Hepatocyte (in vitro differentiated cells): ENCODE measurements at regions not wholly inside any gene's neighbourhood (a gene's known extent, or its start where the extent isn't known, plus 50 kb on each side); places are given as distances from the start of the nearest gene placed in this dataset.

Experiments
- DNase-seq: peaks from one replicate; pipeline ENCODE4 v3.0.0-alpha.2; 2016; ENCODE audit warnings: low spot score
- H2AFZ ChIP-seq: fragments of 200-600 bp; sonication (generic); 2 replicates; pipeline ENCODE4 v1.6.0; 2016; ENCODE audit warnings: antibody characterized with exemption, mild to moderate bottlenecking
- H3K27ac ChIP-seq: fragments of 200-600 bp; sonication (generic); 2 replicates; pipeline ENCODE4 v1.5.1; 2016; ENCODE audit warnings: mild to moderate bottlenecking
- H3K27me3 ChIP-seq: fragments of 200-600 bp; sonication (generic); 2 replicates; pipeline ENCODE4 v1.6.1; 2016
- H3K36me3 ChIP-seq: fragments of 200-600 bp; sonication (generic); replicated peaks from 2 replicates; pipeline ENCODE4 v1.5.1; 2016; ENCODE audit warnings: low read depth; ENCODE audit not compliant: insufficient read depth
- H3K4me1 ChIP-seq: fragments of 200-600 bp; sonication (generic); 2 replicates; pipeline ENCODE4 v1.5.1; 2016; ENCODE audit warnings: mild to moderate bottlenecking, moderate library complexity; ENCODE audit not compliant: insufficient read depth
- H3K4me2 ChIP-seq: fragments of 200-600 bp; sonication (generic); 2 replicates; pipeline ENCODE4 v1.6.0; 2016
- H3K4me3 ChIP-seq: fragments of 200-600 bp; sonication (generic); 2 replicates; pipeline ENCODE4 v1.5.1; 2016; ENCODE audit warnings: mild to moderate bottlenecking
- H3K79me2 ChIP-seq: fragments of 200-600 bp; sonication (generic); 2 replicates; pipeline ENCODE4 v1.6.0; 2017; ENCODE audit warnings: mild to moderate bottlenecking
- H3K9me2 ChIP-seq: fragments of 200-600 bp; sonication (generic); replicated peaks from 2 replicates; pipeline ENCODE4 v1.6.0; 2017; ENCODE audit warnings: mild to moderate bottlenecking; ENCODE audit not compliant: insufficient read depth
- H3K9me3 ChIP-seq: fragments of 200-600 bp; sonication (generic); 2 replicates; pipeline ENCODE4 v1.5.1; 2016; ENCODE audit warnings: low read depth, mild to moderate bottlenecking
- H4K20me1 ChIP-seq: fragments of 200-600 bp; sonication (generic); 2 replicates; pipeline ENCODE4 v1.6.0; 2016; ENCODE audit warnings: mild to moderate bottlenecking; ENCODE audit not compliant: insufficient read depth, poor library complexity, severe bottlenecking
- EZH2 ChIP-seq: fragments of 200-600 bp; sonication (generic); IDR thresholded peaks from 2 replicates; pipeline ENCODE4 v1.6.1; 2016; ENCODE audit warnings: antibody characterized with exemption, mild to moderate bottlenecking, borderline replicate concordance
- EZH2phosphoT487 ChIP-seq: fragments of 200-600 bp; sonication (generic); IDR thresholded peaks from one replicate; pipeline ENCODE4 v1.6.1; 2018; ENCODE audit warnings: antibody characterized with exemption, mild to moderate bottlenecking, low read depth, moderate library complexity; ENCODE audit not compliant: unreplicated experiment, severe bottlenecking
- WGBS: methylation state at CpG from one replicate; pipeline ENCODE4 v1.1.6; 2016; ENCODE audit warnings: low lambda C conversion rate; ENCODE audit errors: missing lambda C conversion rate; 5-methylcytosine and 5-hydroxymethylcytosine counted together
- TF ChIP-seq, protein P1 (sequence below): fragments of 200-600 bp; sonication (generic); IDR thresholded peaks from 2 replicates; pipeline ENCODE4 v1.5.1; 2016; ENCODE audit warnings: antibody characterized with exemption, mild to moderate bottlenecking; ENCODE audit not compliant: poor library complexity

DNA sequence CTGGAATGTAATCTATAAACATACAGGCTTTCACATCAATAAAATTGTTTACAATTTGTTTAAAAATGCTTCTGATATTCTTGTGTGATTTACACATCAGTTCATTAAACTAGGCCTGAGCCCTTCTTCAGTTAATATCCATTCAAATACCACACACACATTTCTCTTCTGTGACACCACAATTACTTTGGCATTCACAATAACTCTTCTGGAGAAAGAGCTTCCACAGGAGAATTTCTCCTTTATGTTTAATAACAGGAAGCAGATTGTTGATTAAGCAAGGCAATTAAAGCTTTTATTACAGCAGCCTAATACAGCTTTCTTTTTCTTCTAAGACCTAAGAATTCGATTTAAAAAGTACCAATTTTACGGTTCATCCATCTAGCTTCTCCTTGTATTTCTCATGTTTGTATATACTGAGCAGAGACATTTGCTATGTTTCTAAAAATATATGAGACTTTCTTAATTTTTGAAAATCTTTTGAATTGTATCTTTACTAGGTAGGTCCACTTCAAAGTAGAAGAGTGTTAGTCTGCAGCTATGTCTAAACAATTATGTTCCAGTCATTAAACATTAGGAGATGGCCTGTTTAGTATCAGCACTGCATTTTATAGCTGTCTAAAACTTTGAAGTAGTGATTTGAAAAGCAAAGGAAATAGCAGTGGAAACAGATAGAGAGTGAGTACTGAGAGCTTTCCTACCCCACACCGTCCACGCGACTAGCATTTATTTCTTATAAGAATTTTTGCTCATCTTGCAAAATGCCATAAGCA lies 511.1 kb upstream of the UBE2E2 start:
- peak overlapping the region; percentile 3 for H3K4me2 ChIP-seq
- WGBS: 46% methylated on average over 5 of the region's 5 CpGs

DNA sequence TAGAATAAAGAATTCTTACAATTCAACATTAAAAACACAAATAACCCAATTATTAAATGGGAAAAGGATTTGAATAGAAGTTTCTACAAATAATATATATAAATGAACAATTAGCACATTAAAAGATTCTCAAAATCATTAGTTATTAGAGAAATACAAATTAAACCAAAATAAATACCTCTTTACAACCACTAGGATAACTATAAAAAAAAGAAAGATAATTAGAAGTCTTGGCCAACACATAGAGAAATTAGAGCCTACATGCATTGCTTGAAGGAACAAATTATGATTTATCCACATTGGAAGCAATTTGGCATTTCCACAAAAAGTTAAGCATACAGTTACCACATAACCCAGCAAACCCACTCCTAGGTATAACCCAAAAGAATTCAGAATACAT lies 502.3 kb upstream of the UBE2E2 start:
- Histone ChIP-seq H3K27me3 (no peaks in the 10 kb centered on the region), H2AFZ (no peak overlapping the region), H3K79me2 (no peaks in the 10 kb centered on the region), H3K27ac (no peak overlapping the region), H3K4me2 (no peak overlapping the region), H3K4me3 (no peak overlapping the region), H3K4me1 (no peaks in the 10 kb centered on the region), H3K9me3 (no peaks in the 10 kb centered on the region), H3K9me2 (no peaks in the 10 kb centered on the region), H3K36me3 (no peaks in the 10 kb centered on the region), H4K20me1 (no peaks in the 10 kb centered on the region)
- TF ChIP-seq EZH2phosphoT487: no peak
- TF ChIP-seq, protein P1, sequence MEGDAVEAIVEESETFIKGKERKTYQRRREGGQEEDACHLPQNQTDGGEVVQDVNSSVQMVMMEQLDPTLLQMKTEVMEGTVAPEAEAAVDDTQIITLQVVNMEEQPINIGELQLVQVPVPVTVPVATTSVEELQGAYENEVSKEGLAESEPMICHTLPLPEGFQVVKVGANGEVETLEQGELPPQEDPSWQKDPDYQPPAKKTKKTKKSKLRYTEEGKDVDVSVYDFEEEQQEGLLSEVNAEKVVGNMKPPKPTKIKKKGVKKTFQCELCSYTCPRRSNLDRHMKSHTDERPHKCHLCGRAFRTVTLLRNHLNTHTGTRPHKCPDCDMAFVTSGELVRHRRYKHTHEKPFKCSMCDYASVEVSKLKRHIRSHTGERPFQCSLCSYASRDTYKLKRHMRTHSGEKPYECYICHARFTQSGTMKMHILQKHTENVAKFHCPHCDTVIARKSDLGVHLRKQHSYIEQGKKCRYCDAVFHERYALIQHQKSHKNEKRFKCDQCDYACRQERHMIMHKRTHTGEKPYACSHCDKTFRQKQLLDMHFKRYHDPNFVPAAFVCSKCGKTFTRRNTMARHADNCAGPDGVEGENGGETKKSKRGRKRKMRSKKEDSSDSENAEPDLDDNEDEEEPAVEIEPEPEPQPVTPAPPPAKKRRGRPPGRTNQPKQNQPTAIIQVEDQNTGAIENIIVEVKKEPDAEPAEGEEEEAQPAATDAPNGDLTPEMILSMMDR: no peak
- TF ChIP-seq EZH2: no peak
- no peak for DNase-seq

More for the DNA sequence above, 511.1 kb upstream of the UBE2E2 start:
- Histone ChIP-seq H3K4me1 (no peaks in the 10 kb centered on the region), H3K27ac (no peak overlapping the region), H3K4me3 (no peak overlapping the region), H3K36me3 (no peaks in the 10 kb centered on the region), H2AFZ (no peak overlapping the region), H3K79me2 (no peaks in the 10 kb centered on the region), H3K27me3 (no peaks in the 10 kb centered on the region), H3K9me2 (no peaks in the 10 kb centered on the region), H4K20me1 (no peaks in the 10 kb centered on the region), H3K9me3 (no peaks in the 10 kb centered on the region)
- DNase-seq: no peak
- TF ChIP-seq EZH2phosphoT487 (no peak), EZH2 (no peak)
- TF ChIP-seq, protein P1: no peak

DNA sequence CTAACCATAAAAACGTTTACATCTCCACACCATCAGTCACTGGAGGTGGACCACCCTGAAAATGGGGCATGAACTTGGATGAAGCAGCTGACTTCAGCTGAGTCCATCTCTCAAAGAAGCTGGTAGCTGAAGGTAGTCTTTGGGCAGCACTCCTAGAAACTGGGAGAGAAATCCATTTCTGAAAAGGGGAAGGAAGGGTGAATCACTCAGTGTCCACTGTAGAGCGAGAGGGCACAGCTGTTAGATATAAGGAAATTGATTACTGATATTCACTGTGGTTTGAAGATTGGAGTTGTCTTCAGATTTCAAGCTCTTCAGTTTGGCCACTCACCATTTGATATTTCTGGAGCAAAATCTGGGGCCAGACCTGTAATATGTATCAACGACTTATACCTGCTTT lies 499.0 kb upstream of the UBE2E2 start:
- DNase-seq: no peak
- no peak overlapping the region for H2AFZ ChIP-seq
- H3K4me3 ChIP-seq: no peak overlapping the region
- H3K79me2 ChIP-seq: no peaks in the 10 kb centered on the region
- WGBS: 86% methylated on average over 3 of the region's 3 CpGs
- no peak overlapping the region for H3K4me2 ChIP-seq
- TF ChIP-seq EZH2phosphoT487 (no peak), EZH2 (no peak)
- TF ChIP-seq, protein P1: no peak
- H3K27me3 ChIP-seq: no peaks in the 10 kb centered on the region
- H3K9me2 ChIP-seq: no peaks in the 10 kb centered on the region
- no peaks in the 10 kb centered on the region for H3K9me3 ChIP-seq
- H3K27ac ChIP-seq: no peak overlapping the region
- no peaks in the 10 kb centered on the region for H3K4me1 ChIP-seq
- H4K20me1 ChIP-seq: no peaks in the 10 kb centered on the region
- no peaks in the 10 kb centered on the region for H3K36me3 ChIP-seq
